Stimulated activated CD4-positive, alpha-beta T cell treated with anti-CD3 and anti-CD28 coated beads, Interleukin-4, amount 100 ng/mL, for 1 hour (primary cell): ENCODE measurements at regions not wholly inside any gene's neighbourhood (a gene's known extent, or its start where the extent isn't known, plus 50 kb on each side); places are given as distances from the start of the nearest gene placed in this dataset.

Source experiments
- DNase-seq: peaks from one replicate; pipeline ENCODE4 v3.0.0-alpha.2; 2020

DNA sequence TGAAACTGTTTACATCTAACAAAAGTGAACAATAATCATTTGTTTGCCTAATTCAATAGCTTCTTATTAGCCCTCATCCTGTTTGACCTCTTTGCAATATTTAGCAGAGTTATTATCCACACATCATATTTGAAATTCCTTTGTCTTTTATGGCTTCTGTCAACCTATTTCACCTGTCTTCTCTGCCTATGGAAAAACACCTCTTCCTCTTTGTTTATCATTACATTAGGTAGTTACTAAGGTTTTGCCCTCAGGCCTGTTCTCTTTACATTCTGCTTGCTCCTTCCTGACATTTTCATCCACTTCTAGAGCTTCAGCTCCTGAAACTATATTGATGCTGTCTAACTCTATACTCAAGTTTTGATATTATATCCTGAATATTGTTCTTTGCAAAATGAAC, 183.0 kb downstream of the SUCNR1 start:
- no peak for DNase-seq

GRCh38 chr3:152056987-152057386, 183.5 kb downstream of the SUCNR1 start:
- no peak for DNase-seq

DNA sequence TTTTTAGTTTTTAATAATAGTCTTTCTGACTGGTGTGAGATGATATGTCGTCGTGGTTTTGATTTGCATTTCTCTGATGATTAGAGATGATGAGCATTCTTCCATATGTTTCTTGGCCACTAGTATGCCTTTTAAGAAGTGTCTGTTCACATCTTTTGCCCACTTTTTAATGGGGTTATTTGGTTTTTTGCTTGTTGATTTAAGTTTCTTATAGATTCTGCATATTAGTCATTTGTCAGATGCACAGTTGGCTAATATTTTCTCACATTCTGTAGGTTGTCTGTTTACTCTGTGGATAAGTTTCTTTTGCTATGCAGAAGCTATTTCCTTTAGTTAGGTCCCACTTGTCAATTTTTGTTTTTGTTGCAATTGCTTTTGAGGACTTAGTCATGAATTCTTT, 185.4 kb downstream of the SUCNR1 start:
- no peak for DNase-seq

- no peak for DNase-seq
Observed at GRCh38 chr3:152060701-152061100, 187.3 kb downstream of the SUCNR1 start.

DNA sequence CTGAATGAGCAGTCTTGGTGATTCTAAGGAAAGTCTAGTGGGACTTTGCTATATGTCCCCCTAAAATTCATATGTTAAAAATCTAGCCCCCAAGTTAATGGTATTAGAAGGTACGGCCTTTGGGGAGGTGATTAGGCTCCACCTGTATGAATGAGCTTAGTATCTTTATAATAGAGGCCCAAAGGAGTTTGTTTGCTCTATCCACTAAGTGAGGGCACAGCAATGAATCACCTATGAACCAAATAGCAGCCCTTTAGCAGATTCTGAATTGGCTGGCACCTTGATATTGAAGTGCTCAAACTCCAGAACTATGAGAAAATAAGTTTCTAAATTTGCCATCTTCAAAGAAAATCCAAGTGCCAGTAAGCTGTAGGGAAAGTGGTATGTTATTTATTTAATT, 187.9 kb downstream of the SUCNR1 start:
- no peak for DNase-seq

GRCh38 chr3:152069871-152070270, 196.4 kb downstream of the SUCNR1 start:
- no peak for DNase-seq

GRCh38 chr3:152071315-152071714, 197.4 kb upstream of the MBNL1 start:
- no peak for DNase-seq

- no peak for DNase-seq
Observed at GRCh38 chr3:152071924-152072323, 196.8 kb upstream of the MBNL1 start.

- no peak for DNase-seq
Observed at GRCh38 chr3:152073267-152073666, 195.5 kb upstream of the MBNL1 start.

DNA sequence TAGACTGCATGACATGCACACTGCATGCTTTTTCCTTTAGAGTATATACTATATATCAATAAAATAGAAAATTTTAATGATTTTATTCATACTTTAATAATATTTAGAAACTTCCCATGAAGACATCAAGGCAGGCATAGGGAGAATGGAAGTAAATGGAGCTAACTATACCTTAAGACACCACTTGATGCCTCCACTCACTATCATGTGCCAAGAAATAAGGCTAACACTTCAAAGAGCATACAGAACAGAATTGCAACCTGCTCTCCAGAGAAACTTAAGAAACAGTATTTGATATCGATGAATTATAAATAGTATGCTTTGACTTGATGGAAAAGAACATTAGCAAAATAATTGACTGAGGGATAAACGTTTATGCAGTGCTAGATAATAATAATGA, 192.6 kb upstream of the MBNL1 start:
- no peak for DNase-seq

DNA sequence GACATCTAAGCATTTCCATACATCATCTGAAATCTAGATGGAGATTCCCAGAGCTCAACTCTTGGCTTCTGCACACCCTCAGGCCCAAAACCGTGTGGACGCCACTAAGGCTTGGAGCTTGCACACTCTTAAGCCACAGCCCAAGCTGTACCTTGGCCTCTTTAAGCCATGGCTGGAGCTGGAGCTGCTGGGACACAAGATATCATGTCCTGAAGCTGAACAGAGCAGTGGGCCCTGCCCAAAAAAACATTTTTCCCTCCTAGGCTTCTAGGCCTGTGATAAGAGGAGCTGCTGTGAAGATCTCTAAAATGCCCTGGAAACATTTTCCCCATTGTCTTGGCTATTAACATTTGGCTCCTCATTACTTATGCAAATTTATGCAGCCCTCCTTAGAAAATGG, 188.7 kb upstream of the MBNL1 start:
- no peak for DNase-seq

DNA sequence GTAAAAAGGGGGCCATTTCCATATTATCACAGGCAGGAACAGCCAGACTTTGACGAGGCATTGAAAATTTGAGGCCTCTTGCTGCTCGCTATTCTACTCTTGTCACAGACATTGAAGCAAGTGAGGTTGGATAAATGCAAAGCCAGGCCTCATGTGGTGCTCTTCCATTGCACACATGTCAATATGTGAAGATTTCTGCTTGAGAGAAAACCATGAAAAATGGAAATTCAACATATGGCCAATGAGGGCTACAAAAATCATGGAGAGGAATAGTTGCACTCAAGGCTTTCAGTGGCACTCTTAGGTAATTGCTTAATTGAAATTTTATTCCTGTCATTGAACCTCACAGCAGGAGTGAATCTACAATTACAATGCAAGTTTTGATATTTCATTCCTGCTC, 185.6 kb upstream of the MBNL1 start:
- no peak for DNase-seq

DNA sequence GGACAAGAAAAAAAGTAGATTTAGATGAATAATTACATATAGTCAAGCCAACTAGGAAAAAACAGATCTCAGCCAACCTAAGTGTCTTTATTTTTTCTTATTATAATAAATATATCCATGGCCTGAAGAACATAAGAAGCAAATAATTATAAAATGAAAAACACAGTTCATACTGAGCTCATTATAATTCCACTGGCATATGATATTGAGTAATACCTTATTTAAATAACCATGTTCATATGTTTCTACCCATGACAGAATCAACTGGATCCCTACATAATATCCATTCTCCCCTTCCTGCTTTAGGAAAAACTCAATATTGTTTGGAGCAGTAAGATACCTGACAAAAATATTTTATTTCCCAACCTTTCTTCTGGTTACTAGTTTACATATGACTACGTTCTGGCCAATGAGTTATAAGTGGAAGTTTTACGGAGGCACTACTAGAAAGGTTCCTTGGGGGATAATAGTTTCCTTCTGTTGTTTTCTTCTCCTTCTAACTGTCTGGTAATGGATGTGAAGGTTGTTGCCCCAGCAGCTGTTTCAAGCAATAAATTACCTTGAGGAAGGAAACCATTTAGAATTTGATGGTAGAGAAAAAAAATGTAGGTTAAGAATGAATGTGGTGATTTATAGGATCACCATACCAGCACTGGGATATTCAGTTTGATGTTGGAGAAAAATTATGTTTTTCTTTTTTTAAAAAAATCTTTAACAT, 184.1 kb upstream of the MBNL1 start:
- no peak for DNase-seq

DNA sequence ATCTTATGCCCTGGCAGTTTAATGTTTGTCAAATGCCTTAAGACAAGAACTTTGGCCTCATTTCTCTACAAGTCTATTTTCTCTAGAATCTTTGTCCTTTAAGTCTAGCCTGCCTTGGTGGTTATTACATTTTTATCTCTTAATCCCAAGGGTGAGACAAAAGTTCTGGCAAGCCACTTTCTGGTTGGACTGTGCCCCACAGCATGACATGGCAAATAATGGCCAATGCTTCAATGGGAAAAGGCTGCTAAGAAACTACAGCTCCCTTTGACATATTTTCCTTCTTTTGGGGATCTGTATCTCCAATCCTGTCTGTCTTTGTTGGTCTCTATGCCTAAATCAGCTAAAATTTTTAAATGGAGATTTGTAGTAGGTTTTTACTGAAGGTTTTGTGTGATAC, 181.6 kb upstream of the MBNL1 start:
- no peak for DNase-seq

DNA sequence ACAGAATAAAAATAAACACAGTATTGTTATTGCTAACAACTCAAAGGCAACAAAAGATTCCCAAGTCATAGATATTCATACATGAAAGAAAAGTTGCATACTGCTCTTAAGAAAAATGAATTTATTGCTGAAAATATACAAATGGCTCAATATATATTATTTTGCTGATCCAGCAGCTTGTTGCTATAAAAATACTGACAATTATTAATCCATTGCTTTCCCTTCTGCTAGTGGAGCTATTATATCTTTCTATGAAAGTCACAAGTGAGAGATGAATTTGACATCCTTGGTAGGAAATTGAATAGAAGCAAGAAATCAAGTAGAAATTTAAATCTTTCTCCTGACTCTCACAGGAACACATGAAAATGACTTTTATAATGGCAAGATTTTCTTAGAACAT, 179.2 kb upstream of the MBNL1 start:
- no peak for DNase-seq

DNA sequence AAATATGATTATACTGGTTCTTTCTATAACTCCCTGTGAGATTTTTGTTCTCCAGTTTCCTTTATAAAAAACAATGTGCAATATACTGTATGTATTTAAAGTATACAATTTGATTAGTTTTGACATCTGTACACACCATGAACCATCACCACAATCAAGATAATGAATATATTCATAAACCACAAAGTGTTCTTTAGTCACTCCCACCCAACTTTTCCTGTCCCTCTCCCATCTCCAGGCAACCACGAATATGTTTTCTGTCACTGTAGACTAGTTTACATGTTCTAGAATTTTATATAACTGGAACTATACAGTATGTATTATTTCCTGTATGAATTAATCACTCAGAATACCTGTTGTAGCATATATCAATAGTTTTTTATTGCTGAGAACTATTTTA, 177.0 kb upstream of the MBNL1 start:
- DNase-seq, result no peak

DNA sequence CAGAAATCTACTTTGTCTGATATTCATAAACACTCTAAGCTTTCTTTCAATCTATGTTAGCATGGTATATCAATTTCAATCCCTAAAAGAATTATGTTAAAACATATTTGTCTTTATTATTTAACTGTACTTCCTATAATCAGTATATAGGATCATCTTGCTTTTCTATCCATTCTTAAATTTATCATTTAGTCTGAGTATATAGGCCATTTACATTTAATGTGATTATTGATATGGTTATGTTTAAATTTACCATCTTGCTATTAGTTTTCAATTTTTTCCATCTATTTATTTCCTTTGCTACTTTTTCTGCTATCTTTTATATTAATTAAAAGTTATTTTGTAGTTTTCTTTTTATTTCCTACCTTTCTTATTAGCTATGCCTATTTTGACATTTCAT, 174.8 kb upstream of the MBNL1 start:
- DNase-seq, result no peak

GRCh38 chr3:152094406-152094805, 174.3 kb upstream of the MBNL1 start:
- DNase-seq, result no peak

DNA sequence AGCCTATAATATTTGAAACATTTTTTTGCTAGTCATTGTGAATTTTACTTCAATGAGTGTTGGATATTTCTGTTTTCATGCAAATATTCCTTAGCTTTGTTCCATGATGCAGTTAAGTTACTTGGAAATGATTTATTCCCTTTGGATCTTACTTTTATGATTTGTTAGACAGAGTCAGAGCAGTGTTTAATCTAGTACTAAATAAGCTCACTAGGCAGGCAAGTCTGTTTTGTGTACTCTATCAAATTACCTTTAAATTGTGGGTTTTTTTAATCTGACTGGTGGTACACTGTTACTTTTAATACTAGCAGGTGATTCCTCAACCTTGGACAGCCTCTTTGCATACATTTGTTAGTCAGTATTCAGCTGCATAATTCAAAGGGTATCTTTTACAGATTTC, 173.3 kb upstream of the MBNL1 start:
- no peak for DNase-seq

- DNase-seq, result no peak
Observed at GRCh38 chr3:152096280-152096906, 172.3 kb upstream of the MBNL1 start.

GRCh38 chr3:152097120-152097519, 171.6 kb upstream of the MBNL1 start:
- no peak for DNase-seq

DNA sequence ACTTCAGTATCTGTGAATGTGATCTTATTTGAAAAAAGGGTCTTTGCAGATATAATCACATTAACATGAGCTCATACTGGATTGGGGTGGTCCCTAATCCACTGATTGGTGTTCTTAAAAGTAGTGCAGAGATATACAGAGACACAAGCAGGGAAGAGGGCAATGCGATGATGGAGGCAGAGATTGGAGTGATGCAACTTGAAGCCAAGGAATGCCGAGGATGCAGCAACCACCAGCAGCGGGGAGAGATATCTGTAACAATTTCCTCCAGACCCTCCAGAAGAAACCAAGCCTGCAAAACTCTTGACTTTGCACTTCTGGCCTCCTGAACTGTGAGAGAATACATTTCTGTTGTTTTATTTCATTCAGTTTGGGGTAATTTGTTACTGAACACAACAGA, 171.0 kb upstream of the MBNL1 start:
- no peak for DNase-seq

- no peak for DNase-seq
Observed at GRCh38 chr3:152100491-152101132, 168.1 kb upstream of the MBNL1 start.

DNA sequence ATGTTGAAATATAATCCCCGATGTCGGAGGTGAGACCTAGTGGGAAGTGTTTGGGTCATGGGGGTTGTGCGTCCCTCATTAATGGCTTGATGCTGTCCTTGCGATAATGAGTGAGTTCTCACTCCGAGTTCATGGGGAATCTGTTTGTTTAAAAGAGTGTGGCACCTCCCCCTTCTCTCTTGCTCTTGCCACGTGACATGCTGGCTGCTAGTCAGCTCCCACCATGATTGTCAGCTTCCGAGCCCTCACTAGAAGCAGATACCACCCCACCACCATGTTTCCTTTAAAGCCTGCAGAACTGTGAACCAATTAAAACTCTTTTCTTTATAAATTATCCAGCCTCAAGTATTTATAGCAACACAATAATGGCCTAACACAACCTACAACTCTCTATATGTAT, 166.3 kb upstream of the MBNL1 start:
- no peak for DNase-seq

- no peak for DNase-seq
Observed at GRCh38 chr3:152103257-152103656, 165.5 kb upstream of the MBNL1 start.
